ENCODE measurements at regions not wholly inside any gene's neighbourhood (a gene's known extent, or its start where the extent isn't known, plus 50 kb on each side); places are given as distances from the start of the nearest gene placed in this dataset.

GRCh38 chr20:1775117-1775516, 117.5 kb upstream of the SIRPG start:
- TF ChIP-seq NR3C1 (CRISPR knock-in tag; conservative IDR thresholded peaks at IDR 0.05; ENCODE audit: low read depth) (no peak), ZNF281 (CRISPR knock-in tag; IDR thresholded peaks at IDR 0.05) (no peak), CREB1 (CRISPR knock-in tag; IDR thresholded peaks at IDR 0.05) (no peak), NR2C2 (CRISPR knock-in tag; IDR thresholded peaks at IDR 0.05) (no peak), ZNF263 (CRISPR knock-in tag; IDR thresholded peaks at IDR 0.05; ENCODE audit: low read depth) (no peak), NFYB (CRISPR knock-in tag; conservative IDR thresholded peaks at IDR 0.05; ENCODE audit: low read depth) (no peak), IRF2 (CRISPR knock-in tag; IDR thresholded peaks at IDR 0.05; ENCODE audit: borderline replicate concordance, low read depth) (no peak), ZNF121 (CRISPR knock-in tag; IDR thresholded peaks at IDR 0.05) (no peak), ESRRA (CRISPR knock-in tag; IDR thresholded peaks at IDR 0.05; ENCODE audit: borderline replicate concordance) (no peak)
- TF ChIP-seq, protein P1, sequence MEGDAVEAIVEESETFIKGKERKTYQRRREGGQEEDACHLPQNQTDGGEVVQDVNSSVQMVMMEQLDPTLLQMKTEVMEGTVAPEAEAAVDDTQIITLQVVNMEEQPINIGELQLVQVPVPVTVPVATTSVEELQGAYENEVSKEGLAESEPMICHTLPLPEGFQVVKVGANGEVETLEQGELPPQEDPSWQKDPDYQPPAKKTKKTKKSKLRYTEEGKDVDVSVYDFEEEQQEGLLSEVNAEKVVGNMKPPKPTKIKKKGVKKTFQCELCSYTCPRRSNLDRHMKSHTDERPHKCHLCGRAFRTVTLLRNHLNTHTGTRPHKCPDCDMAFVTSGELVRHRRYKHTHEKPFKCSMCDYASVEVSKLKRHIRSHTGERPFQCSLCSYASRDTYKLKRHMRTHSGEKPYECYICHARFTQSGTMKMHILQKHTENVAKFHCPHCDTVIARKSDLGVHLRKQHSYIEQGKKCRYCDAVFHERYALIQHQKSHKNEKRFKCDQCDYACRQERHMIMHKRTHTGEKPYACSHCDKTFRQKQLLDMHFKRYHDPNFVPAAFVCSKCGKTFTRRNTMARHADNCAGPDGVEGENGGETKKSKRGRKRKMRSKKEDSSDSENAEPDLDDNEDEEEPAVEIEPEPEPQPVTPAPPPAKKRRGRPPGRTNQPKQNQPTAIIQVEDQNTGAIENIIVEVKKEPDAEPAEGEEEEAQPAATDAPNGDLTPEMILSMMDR (IDR thresholded peaks at IDR 0.05), result no peak
- TF ChIP-seq, protein P2, sequence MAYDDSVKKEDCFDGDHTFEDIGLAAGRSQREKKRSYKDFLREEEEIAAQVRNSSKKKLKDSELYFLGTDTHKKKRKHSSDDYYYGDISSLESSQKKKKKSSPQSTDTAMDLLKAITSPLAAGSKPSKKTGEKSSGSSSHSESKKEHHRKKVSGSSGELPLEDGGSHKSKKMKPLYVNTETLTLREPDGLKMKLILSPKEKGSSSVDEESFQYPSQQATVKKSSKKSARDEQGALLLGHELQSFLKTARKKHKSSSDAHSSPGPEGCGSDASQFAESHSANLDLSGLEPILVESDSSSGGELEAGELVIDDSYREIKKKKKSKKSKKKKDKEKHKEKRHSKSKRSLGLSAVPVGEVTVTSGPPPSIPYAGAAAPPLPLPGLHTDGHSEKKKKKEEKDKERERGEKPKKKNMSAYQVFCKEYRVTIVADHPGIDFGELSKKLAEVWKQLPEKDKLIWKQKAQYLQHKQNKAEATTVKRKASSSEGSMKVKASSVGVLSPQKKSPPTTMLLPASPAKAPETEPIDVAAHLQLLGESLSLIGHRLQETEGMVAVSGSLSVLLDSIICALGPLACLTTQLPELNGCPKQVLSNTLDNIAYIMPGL (CRISPR knock-in tag; IDR thresholded peaks at IDR 0.05), result no peak
- TF ChIP-seq, protein P3, sequence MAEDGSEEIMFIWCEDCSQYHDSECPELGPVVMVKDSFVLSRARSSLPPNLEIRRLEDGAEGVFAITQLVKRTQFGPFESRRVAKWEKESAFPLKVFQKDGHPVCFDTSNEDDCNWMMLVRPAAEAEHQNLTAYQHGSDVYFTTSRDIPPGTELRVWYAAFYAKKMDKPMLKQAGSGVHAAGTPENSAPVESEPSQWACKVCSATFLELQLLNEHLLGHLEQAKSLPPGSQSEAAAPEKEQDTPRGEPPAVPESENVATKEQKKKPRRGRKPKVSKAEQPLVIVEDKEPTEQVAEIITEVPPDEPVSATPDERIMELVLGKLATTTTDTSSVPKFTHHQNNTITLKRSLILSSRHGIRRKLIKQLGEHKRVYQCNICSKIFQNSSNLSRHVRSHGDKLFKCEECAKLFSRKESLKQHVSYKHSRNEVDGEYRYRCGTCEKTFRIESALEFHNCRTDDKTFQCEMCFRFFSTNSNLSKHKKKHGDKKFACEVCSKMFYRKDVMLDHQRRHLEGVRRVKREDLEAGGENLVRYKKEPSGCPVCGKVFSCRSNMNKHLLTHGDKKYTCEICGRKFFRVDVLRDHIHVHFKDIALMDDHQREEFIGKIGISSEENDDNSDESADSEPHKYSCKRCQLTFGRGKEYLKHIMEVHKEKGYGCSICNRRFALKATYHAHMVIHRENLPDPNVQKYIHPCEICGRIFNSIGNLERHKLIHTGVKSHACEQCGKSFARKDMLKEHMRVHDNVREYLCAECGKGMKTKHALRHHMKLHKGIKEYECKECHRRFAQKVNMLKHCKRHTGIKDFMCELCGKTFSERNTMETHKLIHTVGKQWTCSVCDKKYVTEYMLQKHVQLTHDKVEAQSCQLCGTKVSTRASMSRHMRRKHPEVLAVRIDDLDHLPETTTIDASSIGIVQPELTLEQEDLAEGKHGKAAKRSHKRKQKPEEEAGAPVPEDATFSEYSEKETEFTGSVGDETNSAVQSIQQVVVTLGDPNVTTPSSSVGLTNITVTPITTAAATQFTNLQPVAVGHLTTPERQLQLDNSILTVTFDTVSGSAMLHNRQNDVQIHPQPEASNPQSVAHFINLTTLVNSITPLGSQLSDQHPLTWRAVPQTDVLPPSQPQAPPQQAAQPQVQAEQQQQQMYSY (CRISPR knock-in tag; IDR thresholded peaks at IDR 0.05), result no peak

All from WTC11 (cell line).